HG02852 (cell line): ENCODE measurements at regions not wholly inside any gene's neighbourhood (a gene's known extent, or its start where the extent isn't known, plus 50 kb on each side); places are given as distances from the start of the nearest gene placed in this dataset.

ENCODE experiments used
- ATAC-seq: cut with Tn5 transposase; IDR thresholded peaks from one replicate; pipeline ENCODE4 v1.9.1; 2021; ENCODE audit warnings: mild to moderate bottlenecking, moderate library complexity; ENCODE audit not compliant: unreplicated experiment

GRCh38 chr4:126265888-126266287 is 951.1 kb downstream of the FAT4 start:
- ATAC-seq: no peak

GRCh38 chr4:126267689-126268088 is 952.9 kb downstream of the FAT4 start:
- no peak for ATAC-seq

- ATAC-seq: no peak
Observed at GRCh38 chr4:126268106-126268505, 953.4 kb downstream of the FAT4 start.

DNA sequence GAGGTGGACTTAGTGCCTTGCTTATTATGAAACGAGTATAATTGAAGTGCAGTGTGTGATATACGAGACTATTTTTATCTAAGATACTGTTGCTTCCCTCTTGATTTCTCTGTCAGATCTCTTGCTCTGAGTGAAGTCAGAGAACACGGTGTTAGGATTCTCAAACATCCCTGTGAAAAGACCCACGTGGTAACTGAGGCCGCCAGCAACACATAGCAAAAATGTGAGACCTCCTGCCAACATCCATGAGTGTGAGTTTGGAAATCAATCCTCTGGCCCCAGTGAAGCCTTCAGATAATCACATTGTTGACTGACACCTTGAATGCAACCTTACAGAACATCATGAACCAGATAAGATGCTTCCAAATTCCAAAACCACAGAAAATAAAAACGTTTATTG is 954.4 kb downstream of the FAT4 start:
- ATAC-seq: no peak

DNA sequence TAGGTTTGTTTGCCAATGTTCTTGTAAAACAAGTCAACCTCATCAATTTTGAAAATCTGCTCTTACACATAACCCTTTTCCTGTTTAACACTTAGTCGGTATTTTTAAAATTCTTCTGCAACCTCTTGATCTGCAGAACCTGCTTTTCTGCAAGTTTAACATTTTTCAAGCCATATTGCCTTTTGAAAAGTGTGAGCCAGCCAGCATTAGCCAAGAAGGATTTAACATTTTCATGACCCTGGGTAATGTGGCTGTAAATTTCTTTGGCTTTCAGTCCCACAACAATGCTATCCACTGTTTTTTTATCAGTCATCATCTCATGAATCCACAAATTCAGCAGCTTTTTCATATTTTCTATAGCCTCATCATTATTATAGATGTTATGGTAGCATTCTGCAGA is 956.5 kb downstream of the FAT4 start:
- no peak for ATAC-seq

- ATAC-seq: no peak
Observed at GRCh38 chr4:126273746-126274145, 959.0 kb downstream of the FAT4 start.

DNA sequence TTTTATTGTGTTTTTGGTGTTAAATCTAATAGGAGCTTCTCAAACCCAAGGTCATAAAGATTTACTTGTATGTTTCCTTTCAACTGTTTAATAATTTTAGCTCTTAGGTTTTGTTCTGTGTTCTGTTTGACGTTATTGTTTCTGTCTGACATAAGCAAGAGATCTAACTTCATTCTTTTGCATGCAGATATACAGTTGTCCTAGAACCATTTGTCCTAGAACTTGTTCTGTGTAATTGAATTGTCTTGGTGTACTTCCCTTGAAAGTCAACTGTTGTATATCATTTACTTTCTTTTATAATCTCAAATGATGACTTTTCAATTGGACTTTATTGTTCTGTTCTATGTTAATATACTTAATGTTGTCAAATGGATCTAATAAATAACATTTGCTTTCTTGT is 977.1 kb downstream of the FAT4 start:
- ATAC-seq: no peak

- ATAC-seq: no peak
Observed at GRCh38 chr4:126298271-126298670, 983.5 kb downstream of the FAT4 start.

GRCh38 chr4:126306152-126306869 is 991.6 kb downstream of the FAT4 start:
- ATAC-seq: no peak

- no peak for ATAC-seq
Observed at GRCh38 chr4:126318376-126318775, 1003.6 kb downstream of the FAT4 start.

DNA sequence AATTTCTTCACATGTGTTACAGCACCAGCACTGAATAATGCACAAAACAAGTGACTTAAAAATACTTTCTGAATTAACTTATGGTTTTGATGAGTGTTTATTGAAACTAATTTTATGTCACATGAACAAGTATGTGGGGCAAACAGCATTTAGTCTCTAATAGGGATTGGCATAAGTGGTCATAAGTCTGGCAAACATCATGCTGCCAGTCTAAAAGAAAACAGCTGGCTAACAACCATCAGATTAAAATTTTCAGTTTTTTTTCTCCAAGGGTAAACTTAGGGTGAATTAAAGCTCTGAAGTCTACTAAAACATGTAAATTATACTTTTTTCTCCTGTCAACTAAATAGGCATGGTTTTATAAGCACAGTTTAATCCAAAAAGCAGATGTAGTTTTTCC is 1014.2 kb downstream of the FAT4 start:
- no peak for ATAC-seq

DNA sequence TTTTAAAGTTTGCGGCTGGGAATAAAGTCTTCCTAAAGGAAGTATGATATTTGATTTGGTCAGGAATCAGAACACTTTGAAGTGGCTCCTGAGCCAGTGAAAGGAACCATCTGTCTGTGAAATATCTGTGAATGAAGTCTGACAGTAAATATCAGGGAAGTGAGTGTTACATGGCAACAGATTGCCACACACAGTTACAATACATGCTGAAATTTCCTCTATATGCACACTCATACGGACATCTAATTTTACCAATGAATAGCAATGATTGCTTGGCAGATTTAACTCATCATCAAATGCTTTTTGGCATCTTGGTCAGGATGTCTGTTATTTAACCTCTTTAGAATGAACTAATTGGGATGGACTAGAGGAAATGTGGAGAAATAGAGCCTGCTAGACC is 1023.8 kb downstream of the FAT4 start:
- no peak for ATAC-seq

DNA sequence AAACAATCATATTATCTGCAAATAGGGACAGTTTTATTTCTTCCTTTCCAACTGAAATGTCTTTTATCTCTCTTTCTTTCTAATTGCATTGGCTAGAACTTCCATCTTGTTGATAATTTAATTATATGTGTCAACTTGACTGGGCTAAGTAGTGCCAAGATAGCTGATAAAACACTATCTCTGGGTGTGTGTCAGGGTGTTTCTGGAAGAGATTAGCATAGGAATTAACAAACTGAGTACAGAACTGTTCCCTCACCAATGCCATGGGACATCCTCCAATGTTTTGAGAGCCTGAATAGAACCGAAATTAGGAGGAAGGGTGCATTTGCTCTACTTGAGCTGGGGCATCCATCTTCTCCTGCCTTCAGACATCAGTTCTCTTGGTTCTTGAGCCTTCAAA is 1027.2 kb downstream of the FAT4 start:
- no peak for ATAC-seq

DNA sequence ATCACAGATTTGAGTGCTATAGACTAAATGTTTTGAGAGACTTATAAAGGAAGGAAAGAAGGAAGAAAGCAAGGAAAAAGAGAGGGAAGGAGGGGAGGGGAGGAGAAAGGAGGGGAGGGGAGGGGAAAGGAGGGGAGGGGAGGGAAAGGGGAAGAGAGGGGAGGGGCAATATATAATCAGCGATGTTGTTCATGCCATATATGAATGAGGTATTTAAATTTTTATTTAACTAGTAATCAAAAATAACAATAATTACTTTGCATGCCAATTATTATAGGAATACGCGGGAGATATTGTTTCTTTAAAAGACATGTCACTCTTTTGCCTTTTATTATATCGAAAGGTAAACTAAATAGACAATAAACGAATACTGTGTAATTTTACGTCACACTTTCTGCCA is 1029.7 kb downstream of the FAT4 start:
- ATAC-seq: no peak

DNA sequence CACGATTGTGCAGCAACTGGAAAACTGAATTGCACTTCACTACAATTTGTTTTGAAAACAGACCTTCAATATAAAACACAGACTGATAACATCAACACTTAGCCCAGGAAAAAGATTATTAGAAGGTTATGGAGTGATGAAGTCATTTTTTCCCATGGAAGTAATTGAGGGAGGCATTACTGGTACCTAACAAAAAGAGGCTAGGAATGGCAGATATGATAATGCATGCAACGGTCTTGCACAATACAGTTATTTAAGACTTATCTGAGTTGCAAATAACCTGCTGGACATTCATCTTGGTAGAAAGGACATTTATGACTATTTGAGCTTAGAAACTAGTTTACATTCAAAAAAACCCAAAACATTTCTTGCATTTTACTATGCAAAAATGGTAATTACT is 1031.9 kb downstream of the FAT4 start:
- no peak for ATAC-seq

- ATAC-seq: no peak
Observed at GRCh38 chr4:126354784-126355183, 1040.0 kb downstream of the FAT4 start.

- no peak for ATAC-seq
Observed at GRCh38 chr4:126358041-126358440, 1043.3 kb downstream of the FAT4 start.

GRCh38 chr4:126361287-126361686 is 1046.5 kb downstream of the FAT4 start:
- no peak for ATAC-seq

- no peak for ATAC-seq
Observed at GRCh38 chr4:126364311-126364911, 1049.7 kb downstream of the FAT4 start.

GRCh38 chr4:126369076-126369475 is 1054.3 kb downstream of the FAT4 start:
- ATAC-seq: no peak

DNA sequence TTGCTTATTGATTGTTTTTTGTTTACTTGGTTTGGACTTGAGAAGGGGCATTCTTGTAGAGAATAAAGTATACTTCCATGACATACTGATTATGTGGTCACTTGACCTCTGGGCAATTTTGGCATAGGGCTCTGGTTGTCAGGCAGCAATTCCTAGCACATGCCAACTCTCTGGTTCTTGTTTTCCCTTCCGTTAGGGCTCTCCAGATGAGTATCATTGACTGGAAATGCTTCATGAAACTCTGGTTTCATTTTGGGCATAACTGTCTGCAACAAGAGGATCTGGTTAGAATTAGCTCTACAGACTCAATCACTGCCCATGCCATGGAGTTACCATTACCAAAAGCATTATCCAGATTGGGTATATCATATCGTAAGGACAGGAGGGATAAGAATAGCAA is 1057.9 kb downstream of the FAT4 start:
- ATAC-seq: no peak

DNA sequence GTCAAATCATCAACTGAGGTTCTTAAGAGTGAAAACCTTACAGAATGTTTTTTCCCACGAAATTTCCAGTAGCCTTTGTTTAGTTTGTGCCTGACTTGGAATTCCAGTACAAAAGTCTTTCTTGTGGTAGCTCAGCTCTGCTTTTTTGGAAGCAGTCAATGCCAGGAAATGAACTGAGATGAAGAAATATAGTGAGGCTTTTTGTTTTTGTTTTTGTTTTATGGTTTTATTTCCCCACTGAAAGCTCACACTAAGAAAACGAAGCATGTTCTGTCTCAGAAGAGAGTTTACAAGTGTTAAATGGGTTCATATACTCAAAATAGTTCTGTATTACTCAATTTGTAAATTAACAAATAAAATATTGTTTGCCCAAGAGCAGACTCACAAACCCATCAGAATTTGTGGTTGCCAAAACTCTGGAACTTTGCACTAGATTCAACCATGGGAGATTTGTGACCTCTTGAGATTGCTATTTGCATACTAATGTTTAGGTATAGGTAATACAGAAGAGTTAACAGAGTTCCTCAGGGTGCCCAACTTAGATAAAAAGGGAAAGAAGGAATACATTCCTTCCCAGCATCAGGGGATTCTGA is 1060.8 kb downstream of the FAT4 start:
- no peak for ATAC-seq

DNA sequence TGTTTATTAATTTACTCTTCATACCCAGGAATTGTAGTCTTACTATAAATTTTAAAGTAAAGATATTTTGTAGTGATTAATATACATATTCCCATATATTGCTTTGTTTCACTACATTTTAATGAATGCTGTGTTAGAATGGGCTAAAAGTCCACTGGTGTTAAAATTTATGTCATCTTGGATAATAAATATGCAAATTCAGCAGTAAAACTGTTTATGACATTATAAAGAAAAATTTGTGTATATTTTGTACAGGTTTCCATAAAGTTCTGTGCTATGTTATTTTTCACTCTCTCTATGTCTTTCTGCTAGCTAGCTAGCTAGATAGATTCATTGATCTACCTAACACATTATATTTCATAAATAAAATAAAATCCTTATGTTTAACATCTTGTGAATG is 1071.2 kb downstream of the FAT4 start:
- no peak for ATAC-seq
